Central memory CD8-positive, alpha-beta T cell (primary cell): ENCODE measurements at regions not wholly inside any gene's neighbourhood (a gene's known extent, or its start where the extent isn't known, plus 50 kb on each side); places are given as distances from the start of the nearest gene placed in this dataset.

Experiments
- ATAC-seq: fragments of 150-1000 bp; cut with Tn5 transposase; replicated peaks from 2 replicates; pipeline ENCODE4 v1.10.0; 2022; ENCODE audit warnings: mild to moderate bottlenecking, moderate FRiP score, moderate number of reproducible peaks; ENCODE audit not compliant: poor library complexity, severe bottlenecking; ENCODE audit errors: extremely low read depth
- DNase-seq, 2 donors: peaks; one replicate each; pipeline ENCODE4 v3.0.0; 2021; ENCODE audit warnings: low spot score in 2 of 2
- H3K27ac Mint-ChIP-seq: one replicate; pipeline ENCODE4 v1.8.0; 2022; ENCODE audit warnings: low read depth, mild to moderate bottlenecking, moderate library complexity, mixed read lengths
- H3K27me3 Mint-ChIP-seq: one replicate; pipeline ENCODE4 v1.8.0; 2022; ENCODE audit warnings: mixed read lengths
- H3K36me3 Mint-ChIP-seq: one replicate; pipeline ENCODE4 v1.8.0; 2022; ENCODE audit warnings: mild to moderate bottlenecking, moderate library complexity, mixed read lengths; ENCODE audit not compliant: insufficient read depth
- H3K4me1 Mint-ChIP-seq: one replicate; pipeline ENCODE4 v1.8.0; 2022; ENCODE audit warnings: mixed read lengths
- H3K4me3 Mint-ChIP-seq: one replicate; pipeline ENCODE4 v1.8.0; 2022; ENCODE audit warnings: mild to moderate bottlenecking, moderate library complexity, mixed read lengths
- H3K9me3 Mint-ChIP-seq: one replicate; pipeline ENCODE4 v1.8.0; 2022; ENCODE audit warnings: mixed read lengths

GRCh38 chr6:33909737-33910136 is 105.9 kb upstream of the MLN start:
- ATAC-seq (no peak), DNase-seq (no peak)
- H3K36me3 Mint-ChIP-seq: peaks cover 8% of the 10 kb centered on the region
- no peaks in the 10 kb centered on the region for H3K9me3 Mint-ChIP-seq
- H3K27ac Mint-ChIP-seq: no peak overlapping the region
- peaks cover 74% of the 10 kb centered on the region for H3K4me1 Mint-ChIP-seq
- no peaks in the 10 kb centered on the region for H3K27me3 Mint-ChIP-seq
- no peak overlapping the region for H3K4me3 Mint-ChIP-seq

GRCh38 chr6:33908025-33908424 is 104.2 kb upstream of the MLN start:
- no peaks in the 10 kb centered on the region for H3K27me3 Mint-ChIP-seq
- no peak overlapping the region for H3K4me3 Mint-ChIP-seq
- H3K4me1 Mint-ChIP-seq: peaks cover 72% of the 10 kb centered on the region
- H3K27ac Mint-ChIP-seq: peak overlapping the region; percentile 38
- ATAC-seq (no peak), DNase-seq (no peak)
- H3K36me3 Mint-ChIP-seq: peaks cover 5% of the 10 kb centered on the region
- no peaks in the 10 kb centered on the region for H3K9me3 Mint-ChIP-seq

DNA sequence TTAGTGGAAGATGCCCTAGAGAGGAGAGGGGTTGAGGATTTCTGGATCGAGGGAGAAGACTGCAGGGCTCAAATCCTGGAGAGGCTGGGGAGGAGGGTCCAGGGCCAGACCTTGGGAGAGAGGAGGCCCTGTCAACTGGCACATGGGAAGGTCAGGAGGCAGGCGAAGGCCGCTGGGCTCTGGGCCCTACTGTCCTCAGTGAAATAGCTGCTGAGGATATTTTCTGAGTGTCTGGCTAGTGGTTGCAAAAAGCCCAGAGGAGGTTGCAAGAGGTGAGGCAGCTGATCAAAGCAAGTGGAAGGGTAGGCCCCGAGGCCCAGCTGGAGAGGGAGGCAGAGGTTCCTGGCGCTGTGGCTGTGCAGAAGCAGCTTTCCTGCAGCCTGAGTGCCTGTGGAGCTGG is 103.4 kb upstream of the MLN start:
- no peaks in the 10 kb centered on the region for H3K9me3 Mint-ChIP-seq
- peak overlapping the region; percentile 38 for H3K27ac Mint-ChIP-seq
- H3K36me3 Mint-ChIP-seq: peaks cover 5% of the 10 kb centered on the region
- H3K4me1 Mint-ChIP-seq: peaks cover 73% of the 10 kb centered on the region
- H3K4me3 Mint-ChIP-seq: no peak overlapping the region
- no peaks in the 10 kb centered on the region for H3K27me3 Mint-ChIP-seq
- no peak for ATAC-seq
- DNase-seq: no peak

DNA sequence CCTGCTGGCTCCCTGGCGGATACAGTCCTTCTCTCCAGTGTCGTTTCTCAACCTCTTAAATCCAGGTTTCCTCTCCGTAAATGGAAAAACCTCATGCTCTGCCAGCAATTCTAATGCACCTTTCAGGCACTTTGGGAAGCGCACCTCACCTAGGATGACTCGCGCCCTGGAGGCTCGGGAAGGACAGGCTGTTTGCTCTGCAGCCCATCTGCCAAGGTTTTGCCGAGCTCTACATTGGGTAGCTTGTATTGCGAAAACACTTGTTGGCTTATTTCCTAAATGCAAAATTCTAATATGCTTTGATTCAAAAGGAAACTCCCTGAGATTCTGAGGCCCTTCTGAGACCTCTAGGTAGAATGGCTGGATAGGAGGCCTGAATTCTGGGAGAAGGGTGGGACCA is 102.6 kb upstream of the MLN start:
- H3K27ac Mint-ChIP-seq: peak overlapping the region; percentile 73
- H3K4me1 Mint-ChIP-seq: peaks cover 73% of the 10 kb centered on the region
- no peak for ATAC-seq
- no peaks in the 10 kb centered on the region for H3K9me3 Mint-ChIP-seq
- peaks cover 5% of the 10 kb centered on the region for H3K36me3 Mint-ChIP-seq
- H3K27me3 Mint-ChIP-seq: no peaks in the 10 kb centered on the region
- H3K4me3 Mint-ChIP-seq: peak overlapping the region; percentile 51
- DNase-seq: no peak

- peak overlapping the region; percentile 51 for H3K4me3 Mint-ChIP-seq
- peaks cover 5% of the 10 kb centered on the region for H3K36me3 Mint-ChIP-seq
- H3K9me3 Mint-ChIP-seq: no peaks in the 10 kb centered on the region
- DNase-seq: peak; percentile 51 to 76
- peak overlapping the region; percentile 73 for H3K27ac Mint-ChIP-seq
- no peaks in the 10 kb centered on the region for H3K27me3 Mint-ChIP-seq
- peaks cover 68% of the 10 kb centered on the region for H3K4me1 Mint-ChIP-seq
- peak; percentile 83 for ATAC-seq
Measured at GRCh38 chr6:33905071-33905609, 101.3 kb upstream of the MLN start.

GRCh38 chr6:33904747-33905065 is 100.9 kb upstream of the MLN start:
- ATAC-seq: no peak

GRCh38 chr6:33904050-33904746 is 100.4 kb upstream of the MLN start:
- Mint-ChIP-seq H3K27me3 (peaks cover 2% of the 10 kb centered on the region), H3K4me1 (peaks cover 65% of the 10 kb centered on the region), H3K36me3 (peaks cover 3% of the 10 kb centered on the region), H3K27ac (peak overlapping the region; percentile 73), H3K4me3 (peak overlapping the region; percentile 51), H3K9me3 (no peaks in the 10 kb centered on the region)
- peak; percentile 87 for ATAC-seq
- peak; percentile 58 to 84 for DNase-seq

More at GRCh38 chr6:33904747-33905065, 100.9 kb upstream of the MLN start:
- Mint-ChIP-seq H3K27ac (peak overlapping the region; percentile 73), H3K36me3 (peaks cover 3% of the 10 kb centered on the region), H3K4me3 (peak overlapping the region; percentile 51), H3K4me1 (peaks cover 65% of the 10 kb centered on the region), H3K9me3 (no peaks in the 10 kb centered on the region), H3K27me3 (no peaks in the 10 kb centered on the region)
- no peak for DNase-seq

DNA sequence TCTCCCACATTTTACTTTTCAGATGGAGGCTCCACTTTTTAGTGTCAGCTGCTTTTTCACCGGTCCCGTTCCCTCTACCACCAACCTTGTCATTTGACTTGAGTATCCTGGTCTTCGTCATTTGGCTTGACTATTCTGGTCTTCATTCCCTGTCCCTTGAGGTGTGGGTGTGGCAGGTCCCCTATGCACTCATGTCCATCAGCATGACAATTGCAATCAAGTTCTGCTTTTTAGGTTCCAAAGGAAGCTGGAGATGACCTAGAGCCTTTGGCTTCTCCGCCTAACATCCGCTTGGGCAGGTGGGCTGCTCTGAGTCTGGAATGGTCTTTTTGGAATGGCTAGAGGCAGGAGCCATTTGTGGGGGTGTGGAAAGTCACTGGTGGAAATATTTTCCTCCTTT is 99.8 kb upstream of the MLN start:
- H3K4me3 Mint-ChIP-seq: peak overlapping the region; percentile 51
- ATAC-seq (no peak), DNase-seq (no peak)
- peak overlapping the region; percentile 73 for H3K27ac Mint-ChIP-seq
- H3K36me3 Mint-ChIP-seq: peaks cover 3% of the 10 kb centered on the region
- peaks cover 7% of the 10 kb centered on the region for H3K27me3 Mint-ChIP-seq
- H3K9me3 Mint-ChIP-seq: no peaks in the 10 kb centered on the region
- H3K4me1 Mint-ChIP-seq: peaks cover 65% of the 10 kb centered on the region

GRCh38 chr6:33902457-33902853 is 98.7 kb upstream of the MLN start:
- Mint-ChIP-seq H3K36me3 (peaks cover 3% of the 10 kb centered on the region), H3K4me3 (no peak overlapping the region), H3K27ac (peak overlapping the region; percentile 1), H3K4me1 (peaks cover 62% of the 10 kb centered on the region), H3K9me3 (no peaks in the 10 kb centered on the region), H3K27me3 (peaks cover 7% of the 10 kb centered on the region)
- DNase-seq: no peak
- no peak for ATAC-seq

GRCh38 chr6:33901822-33902456 is 98.1 kb upstream of the MLN start:
- DNase-seq: no peak
- no peak overlapping the region for H3K4me3 Mint-ChIP-seq
- ATAC-seq: no peak
- peaks cover 7% of the 10 kb centered on the region for H3K27me3 Mint-ChIP-seq
- H3K4me1 Mint-ChIP-seq: peaks cover 57% of the 10 kb centered on the region
- no peak overlapping the region for H3K27ac Mint-ChIP-seq
- no peaks in the 10 kb centered on the region for H3K9me3 Mint-ChIP-seq
- peaks cover 3% of the 10 kb centered on the region for H3K36me3 Mint-ChIP-seq

DNA sequence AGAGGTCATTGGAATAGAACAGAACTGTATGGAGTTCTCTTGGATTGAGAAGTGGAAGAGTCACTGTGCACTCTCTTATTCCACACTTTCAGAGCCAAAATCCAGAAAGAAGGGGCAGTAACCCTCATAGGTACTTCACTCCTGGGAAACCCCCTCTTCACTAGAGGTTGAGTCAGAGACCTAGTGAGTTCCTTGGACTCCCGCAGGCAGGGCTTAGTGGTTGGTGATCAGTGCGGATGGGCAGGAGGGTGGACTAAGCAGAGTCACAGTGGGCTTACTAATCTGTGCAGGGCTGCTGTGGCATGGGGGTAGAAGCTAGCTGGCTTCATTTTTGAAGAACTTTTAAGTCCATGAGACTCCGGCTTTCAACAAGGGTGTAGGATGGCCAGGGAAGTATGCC is 95.0 kb upstream of the MLN start:
- no peaks in the 10 kb centered on the region for H3K36me3 Mint-ChIP-seq
- no peaks in the 10 kb centered on the region for H3K9me3 Mint-ChIP-seq
- DNase-seq (no peak), ATAC-seq (no peak)
- peaks cover 34% of the 10 kb centered on the region for H3K4me1 Mint-ChIP-seq
- H3K27me3 Mint-ChIP-seq: peaks cover 7% of the 10 kb centered on the region
- no peak overlapping the region for H3K27ac Mint-ChIP-seq
- no peak overlapping the region for H3K4me3 Mint-ChIP-seq

- Mint-ChIP-seq H3K4me3 (no peak overlapping the region), H3K4me1 (peaks cover 20% of the 10 kb centered on the region), H3K36me3 (no peaks in the 10 kb centered on the region), H3K27me3 (peaks cover 7% of the 10 kb centered on the region), H3K27ac (no peak overlapping the region), H3K9me3 (no peaks in the 10 kb centered on the region)
- no peak for DNase-seq
- ATAC-seq: no peak
Measured at GRCh38 chr6:33897189-33897780, 93.5 kb upstream of the MLN start.
